Mucosa of stomach (tissue), 1 donor: ENCODE measurements at regions not wholly inside any gene's neighbourhood (a gene's known extent, or its start where the extent isn't known, plus 50 kb on each side); places are given as distances from the start of the nearest gene placed in this dataset.
"Not testable (repeated sequence)": the region's sequence is repeated elsewhere in the genome, so short reads cannot be mapped to it uniquely, and the experiment has no call there.

ENCODE experiments used
- H3K27me3 ChIP-seq: one replicate; pipeline ENCODE4 v1.7.0; 2013; ENCODE audit warnings: mild to moderate bottlenecking, low read length; ENCODE audit not compliant: control insufficient read depth, insufficient read depth
- H3K36me3 ChIP-seq: one replicate; pipeline ENCODE4 v1.7.0; 2013; ENCODE audit warnings: low read length; ENCODE audit not compliant: control insufficient read depth, insufficient read depth
- H3K4me1 ChIP-seq: one replicate; pipeline ENCODE4 v1.7.0; 2013; ENCODE audit warnings: mild to moderate bottlenecking, low read length; ENCODE audit not compliant: control insufficient read depth, insufficient read depth
- H3K4me3 ChIP-seq: one replicate; pipeline ENCODE4 v1.7.0; 2013; ENCODE audit warnings: low read length
- H3K9ac ChIP-seq: one replicate; pipeline ENCODE4 v1.7.0; 2013; ENCODE audit warnings: mild to moderate bottlenecking, low read length, moderate library complexity
- H3K9me3 ChIP-seq: one replicate; pipeline ENCODE4 v1.7.0; 2013; ENCODE audit warnings: mild to moderate bottlenecking, low read length, moderate library complexity; ENCODE audit not compliant: control insufficient read depth
- donor health status: Pancreatic carcinoma.

DNA sequence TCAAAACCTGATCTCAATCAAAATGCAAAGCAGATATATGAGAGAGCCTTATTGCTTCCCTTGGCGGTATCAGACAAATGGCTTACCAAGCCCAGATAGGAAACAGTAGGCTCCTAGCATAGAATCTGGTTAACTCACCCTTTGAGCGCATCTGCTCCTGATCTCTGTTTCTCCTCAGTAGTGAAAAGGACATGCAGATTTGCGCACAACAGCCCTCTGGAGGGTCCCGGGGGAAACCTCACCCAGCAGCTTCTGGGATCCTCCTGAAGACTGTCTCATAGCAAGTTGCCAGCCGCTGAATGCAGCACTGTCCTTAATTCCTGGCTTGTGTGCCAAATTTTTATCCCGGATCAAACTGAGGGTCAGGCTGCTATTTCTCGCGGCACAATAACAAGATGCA is 192.2 kb downstream of the FASLG start:
- no peaks in the 10 kb centered on the region for H3K36me3 ChIP-seq
- H3K4me1 ChIP-seq = no peaks in the 10 kb centered on the region
- H3K9ac ChIP-seq = no peak overlapping the region
- H3K4me3 ChIP-seq = no peak overlapping the region
- H3K9me3 ChIP-seq = no peaks in the 10 kb centered on the region
- H3K27me3 ChIP-seq = no peaks in the 10 kb centered on the region

DNA sequence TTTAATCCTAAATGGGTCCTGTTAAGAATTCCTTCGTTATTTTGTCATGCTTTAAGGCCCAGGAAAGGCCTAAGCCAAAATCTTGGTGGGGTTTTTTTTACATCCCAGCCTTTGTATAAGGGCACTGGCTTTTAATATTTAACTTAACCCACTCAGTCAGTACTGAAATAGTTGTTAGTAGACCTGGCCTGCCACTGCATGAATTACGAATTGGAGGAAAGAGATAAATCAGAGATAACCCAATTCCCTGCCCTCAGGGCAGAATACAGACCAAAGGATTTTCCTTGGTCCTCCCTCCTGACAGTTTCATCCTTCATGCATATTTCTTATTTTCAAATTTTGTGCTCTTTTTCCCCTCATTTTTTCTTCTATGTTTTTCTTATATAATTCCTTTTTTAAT is 193.0 kb downstream of the FASLG start:
- no peaks in the 10 kb centered on the region for H3K27me3 ChIP-seq
- no peaks in the 10 kb centered on the region for H3K9me3 ChIP-seq
- no peaks in the 10 kb centered on the region for H3K36me3 ChIP-seq
- H3K9ac ChIP-seq = no peak overlapping the region
- H3K4me1 ChIP-seq = no peaks in the 10 kb centered on the region
- no peak overlapping the region for H3K4me3 ChIP-seq

DNA sequence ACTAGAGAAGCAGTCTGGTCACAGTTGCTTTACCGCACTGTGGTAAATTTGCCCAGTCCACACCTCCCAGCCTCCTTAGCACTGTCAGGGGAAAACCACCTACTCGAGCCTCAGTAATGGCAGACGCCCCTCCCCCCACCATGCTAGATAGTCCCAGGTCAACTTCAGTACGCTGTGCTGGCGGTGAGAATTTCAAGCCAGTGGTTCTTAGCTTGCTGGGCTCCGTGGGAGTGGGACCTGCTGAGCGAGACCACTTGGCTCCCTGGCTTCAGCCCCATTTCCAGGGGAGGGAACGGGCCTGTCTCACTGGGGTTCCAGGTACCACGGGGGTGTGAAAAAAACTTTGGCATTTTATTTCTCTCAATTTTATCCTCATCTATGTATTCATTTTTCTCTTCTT is 194.8 kb downstream of the TNFSF18 start:
- H3K4me3 ChIP-seq, H3K9ac ChIP-seq, H3K36me3 ChIP-seq, H3K27me3 ChIP-seq, H3K9me3 ChIP-seq, H3K4me1 ChIP-seq: not testable (repeated sequence)

DNA sequence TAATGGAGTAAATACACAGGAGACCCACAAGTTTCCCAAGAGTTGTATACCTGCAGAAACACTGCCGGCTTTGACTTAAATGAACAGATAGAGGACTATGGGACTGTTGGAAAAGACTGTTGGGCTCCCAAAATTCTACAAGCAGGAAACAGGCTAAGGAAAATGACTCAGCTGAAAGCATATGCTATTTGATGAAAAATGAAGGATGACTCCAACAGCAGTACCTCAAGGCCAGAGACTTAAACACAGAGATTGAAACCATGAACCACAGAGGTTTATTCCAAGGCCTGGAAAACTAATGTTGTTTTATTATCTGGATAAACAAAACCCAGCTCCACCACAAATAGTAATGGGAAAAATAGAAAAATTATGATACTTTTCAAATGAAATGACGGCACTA is 187.7 kb downstream of the TNFSF18 start:
- no peaks in the 10 kb centered on the region for H3K36me3 ChIP-seq
- H3K27me3 ChIP-seq = no peaks in the 10 kb centered on the region
- H3K4me3 ChIP-seq = no peak overlapping the region
- no peaks in the 10 kb centered on the region for H3K9me3 ChIP-seq
- no peak overlapping the region for H3K9ac ChIP-seq
- no peaks in the 10 kb centered on the region for H3K4me1 ChIP-seq

DNA sequence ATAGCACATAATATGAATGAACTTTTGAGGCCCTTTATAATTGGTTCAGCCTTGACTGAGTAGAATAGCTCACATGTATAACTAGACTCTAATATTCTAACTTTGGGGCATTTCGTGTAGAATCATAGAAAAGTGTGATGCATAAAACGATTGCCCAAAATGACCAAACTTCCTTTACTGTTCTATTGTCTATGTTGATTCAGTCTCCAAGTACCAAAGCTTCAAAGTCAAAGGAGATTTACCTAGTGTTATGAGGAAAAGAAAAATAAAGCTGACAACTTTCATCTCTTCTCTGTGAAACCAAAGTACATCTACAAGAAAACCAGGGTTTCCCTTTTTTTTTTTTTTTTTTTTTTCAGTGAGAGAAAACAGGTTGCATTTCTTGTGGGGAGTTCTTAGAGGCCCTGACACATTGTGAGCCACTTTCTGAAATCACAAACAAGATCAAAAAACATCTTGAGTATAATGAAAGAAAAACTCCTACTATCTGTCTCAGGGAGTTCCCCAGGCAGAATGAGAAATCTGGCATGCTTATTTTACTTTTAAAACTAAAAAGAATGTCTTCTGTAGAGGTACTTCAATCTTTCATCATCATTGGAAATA is 183.4 kb downstream of the TNFSF18 start:
- H3K36me3 ChIP-seq = no peaks in the 10 kb centered on the region
- H3K4me1 ChIP-seq = peaks cover 6% of the 10 kb centered on the region
- no peak overlapping the region for H3K9ac ChIP-seq
- H3K27me3 ChIP-seq = no peaks in the 10 kb centered on the region
- H3K4me3 ChIP-seq = no peak overlapping the region
- H3K9me3 ChIP-seq = no peaks in the 10 kb centered on the region

DNA sequence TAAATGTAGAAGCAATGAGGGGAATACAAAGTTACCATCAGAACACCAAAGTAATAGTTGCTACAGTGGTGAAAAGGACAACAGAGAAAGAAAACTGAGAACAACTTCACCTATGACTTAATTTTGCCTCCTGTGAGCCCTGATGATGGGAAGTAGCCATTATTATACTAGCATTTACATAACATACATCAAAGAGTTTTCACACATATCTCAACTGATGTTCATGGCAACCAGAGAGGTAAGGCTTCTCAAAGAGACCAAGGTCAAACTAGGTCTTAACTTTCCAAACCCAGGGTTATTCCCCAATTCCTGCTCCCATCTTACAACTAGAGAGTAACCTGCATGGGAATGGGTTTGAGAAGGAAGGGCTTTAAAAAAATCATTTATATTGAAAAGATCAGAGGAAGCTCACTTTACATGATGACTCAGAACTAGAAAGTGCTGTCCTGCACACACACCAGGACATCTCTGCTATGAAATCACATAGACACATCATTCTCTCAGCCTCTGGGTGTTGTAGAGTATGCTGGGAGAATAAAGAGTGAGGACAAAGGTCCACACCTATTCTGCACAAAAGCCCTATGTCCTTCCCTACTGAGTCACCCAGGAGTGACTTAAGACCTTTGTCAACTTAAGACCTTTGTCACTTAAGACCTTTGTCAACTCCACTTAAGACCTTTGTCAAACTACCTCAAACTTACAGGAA is 179.7 kb downstream of the TNFSF18 start:
- Histone ChIP-seq H3K36me3 (no peaks in the 10 kb centered on the region), H3K4me3 (no peak overlapping the region), H3K9ac (no peak overlapping the region), H3K27me3 (no peaks in the 10 kb centered on the region), H3K9me3 (no peaks in the 10 kb centered on the region), H3K4me1 (peaks cover 6% of the 10 kb centered on the region)

DNA sequence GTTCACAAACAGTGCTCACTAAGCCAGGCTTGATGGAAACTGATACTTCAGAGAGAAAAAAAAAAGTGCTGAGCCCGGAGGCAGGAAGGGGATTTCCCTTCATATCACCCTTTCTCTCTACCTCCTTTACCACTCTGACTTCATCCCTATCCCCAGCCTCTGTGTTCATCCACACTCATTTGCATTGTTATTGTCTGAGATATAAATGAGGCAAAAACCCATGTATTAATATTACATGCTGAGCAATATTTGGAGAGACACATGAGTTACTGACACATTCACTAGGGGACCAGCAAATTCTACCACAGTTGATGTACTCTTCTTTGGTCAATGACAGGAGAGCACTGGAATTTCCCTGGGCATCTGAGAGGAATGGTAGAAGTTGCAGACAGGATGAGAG is 175.8 kb downstream of the TNFSF18 start:
- no peak overlapping the region for H3K9ac ChIP-seq
- H3K4me3 ChIP-seq = no peak overlapping the region
- no peaks in the 10 kb centered on the region for H3K36me3 ChIP-seq
- no peaks in the 10 kb centered on the region for H3K27me3 ChIP-seq
- peaks cover 6% of the 10 kb centered on the region for H3K4me1 ChIP-seq
- H3K9me3 ChIP-seq = no peaks in the 10 kb centered on the region

DNA sequence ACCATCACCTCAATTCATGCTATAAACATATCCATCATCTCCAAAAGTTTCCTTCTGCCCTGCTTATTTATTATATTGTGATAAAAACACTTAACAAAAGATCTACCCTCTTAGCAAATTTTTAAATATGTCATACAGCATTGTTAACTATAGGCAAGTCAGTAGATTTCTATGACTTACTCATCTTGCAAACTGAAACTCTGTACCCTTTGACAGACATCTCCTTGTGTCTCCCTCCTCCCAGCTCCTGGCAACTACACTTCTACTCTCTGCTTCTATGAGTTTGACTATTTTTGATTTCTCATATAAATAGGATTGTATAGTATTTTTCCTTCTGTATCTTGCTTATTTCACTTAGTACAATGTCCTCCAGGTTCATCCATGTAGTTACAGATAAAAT is 174.8 kb downstream of the TNFSF18 start:
- H3K9ac ChIP-seq = no peak overlapping the region
- no peak overlapping the region for H3K4me3 ChIP-seq
- no peaks in the 10 kb centered on the region for H3K36me3 ChIP-seq
- H3K4me1 ChIP-seq = peaks cover 5% of the 10 kb centered on the region
- no peaks in the 10 kb centered on the region for H3K9me3 ChIP-seq
- H3K27me3 ChIP-seq = no peaks in the 10 kb centered on the region

DNA sequence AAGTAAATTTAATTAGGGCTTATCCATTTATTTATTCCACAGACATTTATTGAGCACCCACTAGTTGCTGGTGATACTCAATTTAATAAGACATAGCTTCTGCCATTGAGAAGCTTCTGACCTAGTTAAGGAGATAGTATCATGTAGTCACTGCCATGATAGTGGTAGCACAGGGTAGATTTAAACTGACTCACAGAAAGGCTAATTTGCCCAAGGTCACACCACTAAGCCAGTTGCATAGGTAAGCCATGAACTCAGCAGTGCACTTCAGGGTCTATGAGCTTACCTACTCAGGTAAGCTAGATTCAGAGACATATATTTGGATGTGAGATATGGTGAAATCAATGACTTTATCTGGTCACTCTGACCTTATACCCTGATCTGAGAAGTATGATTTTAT is 168.4 kb downstream of the TNFSF18 start:
- H3K27me3 ChIP-seq = no peaks in the 10 kb centered on the region
- H3K9ac ChIP-seq = no peak overlapping the region
- H3K9me3 ChIP-seq = no peaks in the 10 kb centered on the region
- H3K36me3 ChIP-seq = no peaks in the 10 kb centered on the region
- H3K4me1 ChIP-seq = peaks cover 26% of the 10 kb centered on the region
- no peak overlapping the region for H3K4me3 ChIP-seq

DNA sequence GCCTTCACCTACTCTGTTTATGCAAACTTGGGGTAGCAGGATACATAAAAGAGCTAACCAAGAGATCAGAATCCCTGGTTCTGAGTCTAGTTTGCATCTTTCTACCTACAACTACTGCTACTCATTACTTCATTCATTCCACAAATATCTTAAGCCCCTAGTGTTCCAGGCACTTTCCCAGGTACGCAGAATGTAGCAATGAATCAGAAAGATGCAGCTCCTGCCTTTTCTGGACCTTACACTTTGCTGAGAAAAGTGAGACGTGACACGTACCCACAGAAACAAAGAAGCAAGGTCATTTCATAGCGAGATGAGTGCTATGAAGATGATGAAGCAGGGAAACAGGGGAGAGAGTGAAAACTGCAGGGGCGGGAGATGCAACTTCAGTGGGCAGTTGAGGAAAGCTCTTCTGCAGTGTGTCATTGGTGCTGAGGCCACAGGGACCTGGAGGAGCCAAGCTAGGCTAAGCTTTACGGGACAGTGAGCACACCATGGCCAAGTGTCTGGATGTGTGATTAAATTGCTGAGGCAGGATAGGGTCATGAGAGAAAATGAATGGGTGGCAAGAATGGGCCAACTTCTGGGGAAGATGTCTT is 167.9 kb downstream of the TNFSF18 start:
- H3K9ac ChIP-seq = no peak overlapping the region
- H3K9me3 ChIP-seq = no peaks in the 10 kb centered on the region
- H3K36me3 ChIP-seq = no peaks in the 10 kb centered on the region
- no peak overlapping the region for H3K4me3 ChIP-seq
- H3K4me1 ChIP-seq = peaks cover 29% of the 10 kb centered on the region
- H3K27me3 ChIP-seq = no peaks in the 10 kb centered on the region

DNA sequence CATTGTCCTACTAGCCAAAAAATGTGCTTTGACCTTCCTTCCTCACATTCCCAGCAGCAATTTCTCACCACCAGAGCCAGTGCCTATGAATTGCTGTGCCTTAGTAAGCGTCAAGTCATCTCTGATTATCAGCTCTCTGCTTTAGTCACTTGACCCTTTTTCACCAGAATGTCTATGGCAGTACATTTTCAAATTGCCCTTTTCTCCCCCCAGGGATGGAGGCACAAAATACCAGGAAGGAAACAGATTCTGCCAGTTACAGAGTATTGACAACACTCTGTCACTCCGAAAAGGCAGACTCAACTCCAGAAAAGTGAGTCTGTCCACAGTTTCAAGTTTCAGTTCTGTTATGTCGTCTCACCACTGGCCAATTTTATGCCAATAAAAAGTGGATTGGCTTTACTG is 167.4 kb downstream of the TNFSF18 start:
- no peaks in the 10 kb centered on the region for H3K36me3 ChIP-seq
- no peak overlapping the region for H3K9ac ChIP-seq
- no peak overlapping the region for H3K4me3 ChIP-seq
- H3K27me3 ChIP-seq = no peaks in the 10 kb centered on the region
- peaks cover 29% of the 10 kb centered on the region for H3K4me1 ChIP-seq
- no peaks in the 10 kb centered on the region for H3K9me3 ChIP-seq

DNA sequence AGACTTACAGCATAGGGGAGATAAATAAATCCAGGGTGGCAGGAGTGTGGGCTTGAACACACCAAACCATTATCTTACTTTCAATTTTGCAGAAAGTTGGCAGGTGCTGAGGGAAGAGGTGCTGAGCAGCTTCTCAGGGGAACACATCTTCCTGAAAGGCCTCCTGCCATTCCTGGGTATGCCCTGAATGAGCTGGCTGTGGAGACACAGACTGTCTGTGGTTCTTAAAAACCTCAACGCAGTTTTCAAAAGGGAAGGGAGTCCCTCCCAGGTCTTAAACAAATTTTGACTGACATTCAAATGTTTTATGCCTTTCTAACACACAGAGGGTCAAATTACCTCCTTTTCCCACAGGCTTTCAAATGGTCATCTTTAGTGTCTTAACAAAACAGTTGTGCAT is 166.9 kb downstream of the TNFSF18 start:
- Histone ChIP-seq H3K4me1 (peaks cover 29% of the 10 kb centered on the region), H3K9ac (no peak overlapping the region), H3K4me3 (no peak overlapping the region), H3K36me3 (no peaks in the 10 kb centered on the region), H3K27me3 (no peaks in the 10 kb centered on the region), H3K9me3 (no peaks in the 10 kb centered on the region)
